Activated naive CD8-positive, alpha-beta T cell treated with anti-CD3 and anti-CD28 coated beads, Interleukin-2, amount 50 U/mL, for 24 hours (primary cell): ENCODE measurements at regions not wholly inside any gene's neighbourhood (a gene's known extent, or its start where the extent isn't known, plus 50 kb on each side); places are given as distances from the start of the nearest gene placed in this dataset.
A peak's percentile ranks its signal among the peaks of the same experiment; 100 is the strongest.

Source experiments
- ATAC-seq: fragments of 150-1000 bp; cut with Tn5 transposase; one replicate; pipeline ENCODE4 v1.10.0; 2021
- DNase-seq: peaks from one replicate; pipeline ENCODE4 v3.0.0; 2021
- H3K27ac Mint-ChIP-seq: one replicate; pipeline ENCODE4 v1.8.0; 2021; ENCODE audit warnings: mild to moderate bottlenecking, mixed read lengths
- H3K27me3 Mint-ChIP-seq: one replicate; pipeline ENCODE4 v1.8.0; 2021; ENCODE audit warnings: mixed read lengths
- H3K36me3 Mint-ChIP-seq: one replicate; pipeline ENCODE4 v1.8.0; 2021; ENCODE audit warnings: low read depth, mixed read lengths
- H3K4me1 Mint-ChIP-seq: one replicate; pipeline ENCODE4 v1.8.0; 2021; ENCODE audit warnings: mixed read lengths
- H3K4me3 Mint-ChIP-seq: one replicate; pipeline ENCODE4 v1.8.0; 2021; ENCODE audit warnings: mild to moderate bottlenecking, moderate library complexity, mixed read lengths
- H3K9me3 Mint-ChIP-seq: one replicate; pipeline ENCODE4 v1.8.0; 2021; ENCODE audit warnings: mixed read lengths

DNA sequence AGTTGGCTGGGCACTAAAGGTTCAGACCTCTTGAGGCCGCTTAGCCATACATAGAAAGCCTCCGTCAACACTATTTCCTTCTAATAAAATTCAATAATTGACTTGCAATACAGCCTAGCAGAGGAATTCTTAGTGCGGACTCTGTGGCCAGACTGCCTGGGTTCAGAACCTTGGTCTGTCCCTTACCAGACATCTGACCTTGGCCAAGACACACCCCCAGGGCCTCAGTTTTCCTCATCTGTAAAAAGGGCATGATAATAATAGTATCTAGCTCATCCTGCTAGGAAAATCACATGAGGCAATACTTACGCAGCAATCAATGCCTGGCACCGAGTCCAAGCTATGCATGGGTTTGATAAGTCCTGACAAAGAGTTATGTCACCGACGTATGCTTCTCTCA lies 148.2 kb upstream of the SOD1 start:
- Mint-ChIP-seq H3K36me3 (no peaks in the 10 kb centered on the region), H3K4me3 (no peak overlapping the region), H3K27me3 (peaks cover 2% of the 10 kb centered on the region), H3K9me3 (no peaks in the 10 kb centered on the region), H3K4me1 (peaks cover 25% of the 10 kb centered on the region), H3K27ac (no peak overlapping the region)
- ATAC-seq = no peak
- DNase-seq = no peak

DNA sequence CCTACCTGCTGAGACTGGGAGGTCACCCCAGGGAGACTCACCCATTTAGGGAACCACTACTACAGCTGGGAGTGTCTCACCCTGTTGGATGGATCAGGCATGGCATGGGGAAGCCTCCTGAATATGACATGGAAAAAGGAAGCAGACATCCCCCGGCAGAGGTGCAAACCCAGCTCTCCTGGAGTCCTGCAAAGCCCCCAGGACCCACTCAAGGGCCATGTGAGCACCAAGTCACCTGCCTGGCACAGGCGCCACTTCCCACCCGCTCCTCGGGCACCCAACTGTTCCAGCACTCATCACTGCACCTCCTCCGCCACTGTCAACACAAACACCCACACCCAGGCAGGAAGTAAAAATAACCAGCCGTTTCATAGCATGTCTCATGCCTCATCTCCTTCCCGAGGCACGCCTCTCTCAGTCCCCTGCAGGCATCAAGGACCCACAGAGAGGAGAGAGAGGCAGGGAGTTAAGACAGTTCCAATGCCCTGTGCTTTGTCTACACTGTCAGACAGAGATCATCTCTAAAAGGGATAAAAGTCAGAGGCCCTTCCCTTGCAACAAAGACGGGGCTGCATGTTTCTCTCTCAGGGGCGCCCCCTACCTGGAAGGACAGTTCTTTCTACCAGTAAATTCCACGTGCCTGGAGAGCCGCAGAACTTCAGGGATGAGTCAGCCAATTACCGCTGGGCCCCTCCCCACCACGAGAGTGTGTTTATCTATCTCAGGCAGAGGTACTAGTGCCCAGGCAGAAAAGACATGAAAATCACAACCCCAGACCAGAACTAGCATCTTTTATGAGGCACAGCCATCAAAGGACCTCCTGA lies 150.1 kb upstream of the SOD1 start:
- Mint-ChIP-seq H3K27me3 (peaks cover 2% of the 10 kb centered on the region), H3K36me3 (no peaks in the 10 kb centered on the region), H3K9me3 (no peaks in the 10 kb centered on the region), H3K27ac (peak overlapping the region; percentile 48), H3K4me3 (peak overlapping the region; percentile 16), H3K4me1 (peaks cover 27% of the 10 kb centered on the region)
- ATAC-seq (peak; percentile 90), DNase-seq (peak; percentile 82)

DNA sequence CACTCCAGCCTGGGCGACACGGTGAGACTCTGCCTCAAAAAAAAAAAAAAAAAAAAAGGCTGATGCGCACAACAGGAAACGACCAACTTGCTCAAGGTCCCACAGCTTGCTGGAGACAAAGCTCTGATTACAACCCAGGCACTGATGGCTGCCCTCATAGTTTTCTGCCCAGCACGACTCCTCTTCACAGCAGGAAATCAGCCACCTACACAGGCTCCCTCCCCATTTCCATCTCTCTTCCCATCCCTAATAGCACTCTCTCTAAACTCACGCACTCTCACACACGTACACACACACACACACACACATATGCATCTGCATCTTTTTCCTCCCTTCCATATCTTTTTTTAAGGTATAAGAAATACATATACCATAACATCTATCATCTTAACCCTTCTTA lies 153.5 kb upstream of the SOD1 start:
- DNase-seq (no peak), ATAC-seq (no peak)
- Mint-ChIP-seq H3K9me3 (no peaks in the 10 kb centered on the region), H3K36me3 (no peaks in the 10 kb centered on the region), H3K27me3 (peaks cover 2% of the 10 kb centered on the region), H3K4me3 (no peak overlapping the region), H3K4me1 (peaks cover 27% of the 10 kb centered on the region), H3K27ac (no peak overlapping the region)

DNA sequence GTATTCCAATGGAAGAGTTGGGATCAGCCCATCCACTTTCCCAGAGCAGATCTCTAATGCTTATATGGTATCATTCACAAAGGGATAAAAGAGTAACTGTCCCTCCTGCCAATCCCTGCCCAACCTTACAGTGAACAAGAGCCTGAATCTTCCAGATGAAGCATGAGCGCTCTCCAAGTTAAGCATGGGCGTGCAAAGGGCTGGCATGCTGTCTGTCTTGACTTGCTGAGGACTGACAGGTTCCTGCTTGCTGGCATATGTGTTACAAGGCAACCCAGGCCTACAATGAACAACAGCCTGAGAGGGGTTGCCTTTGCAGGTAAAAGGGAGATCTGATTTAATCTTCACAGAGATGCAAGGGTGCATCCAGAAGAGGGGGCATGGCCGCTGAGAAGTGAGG lies 155.6 kb upstream of the SOD1 start:
- no peaks in the 10 kb centered on the region for H3K9me3 Mint-ChIP-seq
- no peaks in the 10 kb centered on the region for H3K27me3 Mint-ChIP-seq
- no peak overlapping the region for H3K4me3 Mint-ChIP-seq
- H3K27ac Mint-ChIP-seq = no peak overlapping the region
- H3K36me3 Mint-ChIP-seq = no peaks in the 10 kb centered on the region
- ATAC-seq (no peak), DNase-seq (no peak)
- peaks cover 12% of the 10 kb centered on the region for H3K4me1 Mint-ChIP-seq

DNA sequence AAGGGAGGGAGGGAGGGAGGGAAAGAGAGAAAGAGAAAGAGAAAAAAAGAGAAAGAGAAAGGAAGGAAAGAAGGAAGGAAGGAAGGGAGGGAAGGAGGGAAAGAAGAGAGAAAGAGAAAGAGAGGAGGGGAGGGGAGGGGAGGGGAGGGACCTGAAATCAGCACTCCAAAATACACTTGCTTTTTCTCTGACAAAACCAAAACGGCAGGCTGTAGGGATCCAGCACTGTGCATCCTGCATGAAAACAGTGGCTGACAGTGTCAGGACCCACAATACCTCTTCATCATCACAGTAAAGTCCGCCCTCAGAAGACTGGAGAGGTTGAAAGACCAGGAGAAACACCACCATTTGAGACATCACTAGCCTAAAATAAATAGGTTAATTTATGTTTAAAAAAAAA lies 156.0 kb upstream of the SOD1 start:
- Mint-ChIP-seq H3K36me3 (no peaks in the 10 kb centered on the region), H3K27me3 (no peaks in the 10 kb centered on the region), H3K4me3 (no peak overlapping the region), H3K27ac (no peak overlapping the region), H3K4me1 (peaks cover 11% of the 10 kb centered on the region), H3K9me3 (no peaks in the 10 kb centered on the region)
- ATAC-seq = no peak
- DNase-seq = no peak

DNA sequence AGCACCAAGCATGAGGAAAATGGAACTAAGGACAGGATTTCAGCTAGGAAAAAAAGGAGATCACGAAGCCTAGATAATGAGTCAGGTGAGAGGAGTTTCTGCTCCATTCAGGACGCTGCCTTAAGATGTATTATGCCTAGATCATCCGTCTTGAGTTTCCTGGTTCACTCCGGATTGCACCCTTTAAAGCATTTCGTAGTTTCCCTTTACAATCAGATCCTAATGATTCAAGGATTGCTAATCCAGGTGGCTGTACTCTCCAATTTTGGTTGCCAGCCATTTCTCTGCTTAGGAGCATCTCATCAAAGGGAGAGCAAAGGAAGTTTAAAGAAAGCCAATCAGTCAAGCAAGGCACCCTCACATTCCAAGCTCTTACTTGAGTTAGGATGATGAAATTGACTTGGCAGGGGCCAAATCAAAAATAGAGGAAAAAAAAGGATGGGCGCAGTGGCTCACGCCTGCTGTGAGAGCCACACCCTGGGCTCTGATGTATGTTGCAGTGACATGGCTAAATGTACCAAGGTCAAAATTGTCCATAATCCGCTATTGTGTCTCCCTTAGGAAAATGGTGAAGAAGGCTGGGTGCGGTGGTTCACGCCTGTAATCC lies 156.9 kb upstream of the SOD1 start:
- Mint-ChIP-seq H3K4me3 (no peak overlapping the region), H3K36me3 (no peaks in the 10 kb centered on the region), H3K9me3 (no peaks in the 10 kb centered on the region), H3K27me3 (no peaks in the 10 kb centered on the region), H3K4me1 (peaks cover 8% of the 10 kb centered on the region), H3K27ac (no peak overlapping the region)
- DNase-seq (no peak), ATAC-seq (no peak)

DNA sequence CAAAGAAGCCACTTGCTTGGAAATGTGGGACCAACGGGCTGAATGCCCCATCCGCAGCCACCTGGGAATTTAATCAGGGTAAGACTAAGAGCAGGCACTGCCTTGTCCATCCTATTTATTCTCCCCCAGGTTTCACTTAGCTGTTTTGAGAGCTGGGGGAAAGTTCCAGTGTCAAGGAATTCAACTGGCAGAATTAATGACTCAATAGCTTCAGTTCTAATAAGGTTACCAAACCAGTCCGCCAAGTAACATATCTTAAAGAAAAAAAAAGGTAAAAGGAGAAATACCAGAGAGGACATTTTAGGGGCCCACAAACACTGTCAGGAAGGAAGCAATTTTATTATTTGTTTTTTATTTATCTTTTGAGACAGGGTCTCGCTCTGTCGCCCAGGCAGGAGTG lies 157.6 kb upstream of the SOD1 start:
- Mint-ChIP-seq H3K27me3 (no peaks in the 10 kb centered on the region), H3K4me1 (peaks cover 6% of the 10 kb centered on the region), H3K27ac (no peak overlapping the region), H3K9me3 (no peaks in the 10 kb centered on the region), H3K36me3 (no peaks in the 10 kb centered on the region), H3K4me3 (no peak overlapping the region)
- ATAC-seq (no peak), DNase-seq (no peak)

DNA sequence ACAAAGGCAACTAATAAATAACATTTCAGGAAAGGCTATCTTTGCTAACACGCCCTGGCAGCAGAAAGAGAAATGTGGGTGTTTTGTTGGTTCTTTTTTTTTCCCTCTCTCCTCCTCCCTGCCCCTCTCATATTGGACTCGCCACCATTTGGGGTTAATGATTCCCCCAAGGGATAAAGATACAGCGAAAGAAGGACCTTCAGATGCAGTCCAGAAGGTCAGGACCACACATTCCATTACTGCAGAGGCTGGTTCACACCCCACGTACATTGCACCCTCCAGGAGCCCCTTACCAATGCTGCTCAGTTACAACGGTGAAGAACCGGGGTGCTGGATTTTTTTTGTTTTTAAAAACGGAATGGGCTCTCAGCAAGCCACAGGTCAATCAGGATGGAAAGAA lies 156.9 kb upstream of the TIAM1 start:
- Mint-ChIP-seq H3K9me3 (no peaks in the 10 kb centered on the region), H3K27ac (no peak overlapping the region), H3K4me1 (no peaks in the 10 kb centered on the region), H3K36me3 (no peaks in the 10 kb centered on the region), H3K4me3 (no peak overlapping the region), H3K27me3 (no peaks in the 10 kb centered on the region)
- ATAC-seq = no peak
- no peak for DNase-seq

DNA sequence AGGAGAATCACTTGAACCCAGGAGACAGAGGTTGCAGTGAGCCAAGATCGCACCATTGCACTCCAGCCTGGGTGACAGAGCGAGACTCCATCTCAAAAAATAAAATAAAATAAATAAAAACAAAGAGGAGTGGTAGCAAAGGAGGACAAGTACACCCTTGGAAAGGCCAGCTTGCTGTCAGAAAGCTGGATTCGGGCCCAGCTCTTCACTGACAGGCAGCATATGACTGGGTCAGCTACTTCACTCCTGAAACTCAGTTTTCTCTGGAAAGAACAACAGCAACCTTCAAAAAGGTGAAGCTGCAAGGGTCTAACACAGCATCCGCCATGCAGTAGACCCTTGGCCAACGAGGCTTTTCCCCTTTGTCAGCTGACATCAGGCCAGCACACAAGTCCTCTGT lies 156.0 kb upstream of the TIAM1 start:
- H3K36me3 Mint-ChIP-seq = no peaks in the 10 kb centered on the region
- no peak for ATAC-seq
- H3K4me1 Mint-ChIP-seq = no peaks in the 10 kb centered on the region
- H3K27me3 Mint-ChIP-seq = no peaks in the 10 kb centered on the region
- no peak for DNase-seq
- no peak overlapping the region for H3K4me3 Mint-ChIP-seq
- no peak overlapping the region for H3K27ac Mint-ChIP-seq
- no peaks in the 10 kb centered on the region for H3K9me3 Mint-ChIP-seq

DNA sequence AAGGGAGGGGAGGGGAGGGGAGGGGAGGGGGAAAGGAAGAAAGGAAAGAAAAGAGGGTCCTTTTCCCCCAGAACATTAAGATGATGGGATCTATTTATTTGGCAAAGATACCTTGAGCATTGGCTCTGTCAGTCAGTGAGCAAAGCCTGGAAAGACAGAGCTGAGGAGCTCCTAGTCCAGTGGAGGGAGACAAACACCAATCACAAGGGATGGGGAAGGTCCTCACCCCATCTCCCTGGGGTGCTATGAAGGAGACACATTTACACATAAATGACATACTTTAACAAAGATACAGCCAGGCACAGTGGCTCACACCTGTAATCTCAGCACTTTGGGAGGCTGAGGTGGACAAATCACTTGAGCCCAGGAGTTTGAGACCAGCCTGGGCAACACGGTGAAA lies 154.9 kb upstream of the TIAM1 start:
- no peak overlapping the region for H3K4me3 Mint-ChIP-seq
- H3K36me3 Mint-ChIP-seq = peaks cover 2% of the 10 kb centered on the region
- H3K27me3 Mint-ChIP-seq = no peaks in the 10 kb centered on the region
- no peak overlapping the region for H3K27ac Mint-ChIP-seq
- ATAC-seq = no peak
- no peak for DNase-seq
- no peaks in the 10 kb centered on the region for H3K4me1 Mint-ChIP-seq
- H3K9me3 Mint-ChIP-seq = no peaks in the 10 kb centered on the region

DNA sequence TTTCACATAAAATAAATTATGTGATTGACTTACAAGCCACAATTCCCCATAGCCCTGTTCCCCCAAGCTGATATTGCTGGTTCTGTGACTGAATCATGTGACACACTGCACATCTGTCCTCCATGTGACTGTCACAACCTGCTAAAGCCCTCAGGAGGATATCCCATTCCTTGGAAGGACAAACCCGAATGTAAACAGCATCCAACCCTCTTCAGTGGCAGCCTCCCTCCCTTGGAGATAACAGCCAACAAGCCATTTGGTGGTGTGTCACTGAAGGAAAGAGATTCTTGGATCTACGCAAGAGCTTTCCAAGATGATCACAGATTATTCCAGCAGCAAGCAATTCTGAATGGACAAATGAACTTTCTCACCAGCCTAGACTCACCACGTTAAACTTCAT lies 153.9 kb upstream of the TIAM1 start:
- no peak for DNase-seq
- no peak overlapping the region for H3K27ac Mint-ChIP-seq
- H3K27me3 Mint-ChIP-seq = no peaks in the 10 kb centered on the region
- peaks cover 2% of the 10 kb centered on the region for H3K36me3 Mint-ChIP-seq
- ATAC-seq = no peak
- H3K4me1 Mint-ChIP-seq = no peaks in the 10 kb centered on the region
- no peak overlapping the region for H3K4me3 Mint-ChIP-seq
- no peaks in the 10 kb centered on the region for H3K9me3 Mint-ChIP-seq

DNA sequence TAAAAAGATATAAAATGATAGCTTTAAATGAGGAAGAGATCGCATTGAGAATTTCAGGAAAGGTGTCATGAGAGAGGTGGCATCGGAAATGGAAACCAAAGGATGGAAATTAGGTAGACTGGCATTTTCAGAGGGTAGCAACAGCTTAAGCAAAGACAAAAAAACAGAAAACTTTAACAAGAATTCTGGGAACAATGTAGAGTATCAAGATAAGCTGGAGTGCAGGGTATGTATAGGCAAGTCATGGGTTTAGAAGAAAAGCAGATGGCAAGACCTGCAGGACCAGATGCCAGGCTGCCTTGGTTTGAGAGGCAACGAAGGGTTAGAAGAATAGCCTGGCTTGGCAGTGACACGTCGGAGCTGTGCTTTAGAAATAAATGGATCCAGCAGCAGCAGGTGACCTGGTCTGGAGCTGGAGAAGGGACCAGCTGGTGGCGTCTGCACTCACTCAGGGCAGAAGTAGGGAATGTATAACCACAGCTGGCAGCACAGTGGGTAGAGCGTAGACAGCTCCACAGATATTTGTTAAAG lies 149.4 kb upstream of the TIAM1 start:
- Mint-ChIP-seq H3K9me3 (no peaks in the 10 kb centered on the region), H3K27ac (no peak overlapping the region), H3K4me3 (no peak overlapping the region), H3K4me1 (no peaks in the 10 kb centered on the region), H3K36me3 (peaks cover 2% of the 10 kb centered on the region), H3K27me3 (no peaks in the 10 kb centered on the region)
- DNase-seq = no peak
- ATAC-seq = no peak

DNA sequence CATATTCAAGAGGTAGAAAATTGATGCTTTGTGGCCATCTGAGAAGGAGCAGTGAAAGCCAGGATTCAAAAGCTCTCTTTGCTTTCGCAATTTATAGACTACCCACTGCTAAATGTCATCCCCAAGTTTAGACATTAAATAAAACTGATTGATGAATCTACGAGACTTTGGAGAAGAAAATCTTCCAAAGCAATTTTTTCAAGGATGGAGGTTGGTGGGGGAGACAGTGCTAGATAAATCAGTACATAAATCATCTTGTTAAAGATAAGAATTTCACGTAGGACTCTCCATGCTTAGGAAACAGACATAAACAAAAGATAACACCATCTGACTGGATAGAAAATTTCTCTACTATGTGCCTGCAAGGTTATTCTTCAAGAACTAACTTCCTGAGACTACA lies 147.6 kb upstream of the TIAM1 start:
- DNase-seq (no peak), ATAC-seq (no peak)
- Mint-ChIP-seq H3K4me3 (no peak overlapping the region), H3K4me1 (no peaks in the 10 kb centered on the region), H3K27ac (no peak overlapping the region), H3K9me3 (no peaks in the 10 kb centered on the region), H3K27me3 (no peaks in the 10 kb centered on the region), H3K36me3 (peaks cover 2% of the 10 kb centered on the region)

DNA sequence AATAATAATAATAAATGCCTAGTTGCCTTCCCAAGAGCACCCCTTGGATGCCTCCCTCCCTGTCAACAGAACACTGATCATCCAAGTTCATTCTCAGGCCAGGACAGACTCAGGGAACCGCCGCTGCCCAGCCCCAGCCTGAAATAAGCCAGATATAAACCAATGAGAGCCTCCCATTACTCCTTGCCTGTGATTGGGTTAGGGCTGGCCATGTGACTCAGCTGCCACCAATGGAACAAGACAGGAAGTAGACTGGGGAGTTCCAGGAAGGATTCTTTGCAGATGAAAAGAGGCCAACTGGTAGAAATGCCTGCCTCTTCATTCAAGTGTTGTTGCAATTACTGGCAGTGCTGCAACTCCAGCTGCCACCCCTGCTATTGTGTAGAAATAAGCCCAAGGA lies 146.4 kb upstream of the TIAM1 start:
- DNase-seq (no peak), ATAC-seq (no peak)
- Mint-ChIP-seq H3K4me1 (no peaks in the 10 kb centered on the region), H3K27ac (no peak overlapping the region), H3K36me3 (peaks cover 2% of the 10 kb centered on the region), H3K4me3 (no peak overlapping the region), H3K27me3 (no peaks in the 10 kb centered on the region), H3K9me3 (no peaks in the 10 kb centered on the region)

DNA sequence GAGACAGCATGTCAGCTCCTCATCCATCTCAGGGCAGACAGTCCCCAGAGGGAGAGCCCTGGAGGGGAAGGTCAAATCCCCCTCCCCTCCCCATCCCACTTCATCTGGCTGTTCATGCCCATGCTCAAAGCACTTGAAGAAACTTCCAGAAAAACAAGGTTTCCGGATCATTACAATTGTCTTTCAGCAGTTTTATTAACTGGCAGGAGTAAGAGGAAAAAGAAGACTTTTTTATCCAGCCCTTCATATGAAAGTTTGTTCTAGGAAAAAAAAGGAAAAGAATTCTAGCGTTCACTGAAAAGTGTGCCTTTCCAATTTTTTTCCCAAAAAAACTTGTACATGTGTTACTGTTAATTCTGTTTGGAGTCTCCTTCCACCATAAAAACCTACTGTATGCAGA lies 145.7 kb upstream of the TIAM1 start:
- Mint-ChIP-seq H3K36me3 (peaks cover 4% of the 10 kb centered on the region), H3K4me1 (no peaks in the 10 kb centered on the region), H3K4me3 (no peak overlapping the region), H3K27ac (no peak overlapping the region), H3K9me3 (peaks cover 3% of the 10 kb centered on the region), H3K27me3 (no peaks in the 10 kb centered on the region)
- DNase-seq (no peak), ATAC-seq (no peak)
